WTC11 (cell line): ENCODE measurements at regions not wholly inside any gene's neighbourhood (a gene's known extent, or its start where the extent isn't known, plus 50 kb on each side); places are given as distances from the start of the nearest gene placed in this dataset.
A peak's percentile ranks its signal among the peaks of the same experiment; 100 is the strongest.

ENCODE experiments used
- ATAC-seq: fragments of 200-7000 bp; cut with Tn5 transposase; 2 replicates; pipeline ENCODE4 v1.10.0; 2021; ENCODE audit warnings: mild to moderate bottlenecking, moderate library complexity
- CTCF ChIA-PET: fragments of 300-600 bp; sonication (Branson Sonifier 250); formaldehyde crosslinking; loops from one replicate; lab custom pipeline; 2021; ENCODE audit warnings: antibody characterized with exemption; lab: Charles Lee
- POLR2A ChIA-PET: fragments of 350-600 bp; sonication (Branson Sonifier 250); formaldehyde crosslinking; loops from one replicate; lab custom pipeline; 2021; ENCODE audit warnings: antibody characterized with exemption; lab: Charles Lee
- DNase-seq: peaks from one replicate; pipeline ENCODE4 v3.0.0; 2021; ENCODE audit warnings: low spot score
- H3K27ac Mint-ChIP-seq: 2 replicates; pipeline ENCODE4 v1.8.0; 2021; ENCODE audit warnings: mixed read lengths
- H3K27me3 Mint-ChIP-seq: 2 replicates; pipeline ENCODE4 v1.8.0; 2021; ENCODE audit warnings: low read depth, mild to moderate bottlenecking, moderate library complexity, mixed read lengths
- H3K36me3 Mint-ChIP-seq: 2 replicates; pipeline ENCODE4 v1.8.0; 2021; ENCODE audit warnings: mixed read lengths
- H3K4me1 Mint-ChIP-seq: 2 replicates; pipeline ENCODE4 v1.8.0; 2022; ENCODE audit warnings: mixed read lengths
- H3K4me3 Mint-ChIP-seq: 2 replicates; pipeline ENCODE4 v1.8.0; 2021; ENCODE audit warnings: mild to moderate bottlenecking, moderate library complexity, mixed read lengths
- H3K9me3 Mint-ChIP-seq: 2 replicates; pipeline ENCODE4 v1.8.0; 2021; ENCODE audit warnings: mixed read lengths
- AR ChIP-seq: fragments of 250-450 bp; sonication (Bioruptor Pico); IDR thresholded peaks from 2 replicates; pipeline ENCODE4 v1.9.0; 2021; ENCODE audit warnings: mild to moderate bottlenecking
- ATF1 ChIP-seq: sonication (generic); formaldehyde crosslinking; IDR thresholded peaks from 2 replicates; pipeline ENCODE4 v1.8.1; 2023; ENCODE audit warnings: mild to moderate bottlenecking, moderate library complexity, missing genetic modification reagents
- ATF2 ChIP-seq: sonication (generic); formaldehyde crosslinking; IDR thresholded peaks from 2 replicates; pipeline ENCODE4 v1.8.1; 2022; ENCODE audit warnings: low read depth, missing genetic modification reagents, borderline replicate concordance
- CREM ChIP-seq: sonication (generic); formaldehyde crosslinking; IDR thresholded peaks from 2 replicates; pipeline ENCODE4 v1.8.1; 2022; ENCODE audit warnings: mild to moderate bottlenecking, missing genetic modification reagents, moderate library complexity
- E2F5 ChIP-seq: sonication (generic); formaldehyde crosslinking; IDR thresholded peaks from 2 replicates; pipeline ENCODE4 v1.8.1; 2022; ENCODE audit warnings: mild to moderate bottlenecking, moderate library complexity, missing genetic modification reagents
- ETV6 ChIP-seq: sonication (generic); formaldehyde crosslinking; IDR thresholded peaks from 2 replicates; pipeline ENCODE4 v1.8.1; 2022; ENCODE audit warnings: mild to moderate bottlenecking, missing genetic modification reagents
- GTF2I ChIP-seq: fragments of 250-450 bp; sonication (Bioruptor Pico); conservative IDR thresholded peaks from 2 replicates; pipeline ENCODE4 v1.4.0; 2021; ENCODE audit warnings: mild to moderate bottlenecking
- HMGA2 ChIP-seq: fragments of 250-450 bp; sonication (Bioruptor Pico); IDR thresholded peaks from 2 replicates; pipeline ENCODE4 v1.4.0; 2021; ENCODE audit warnings: mild to moderate bottlenecking, moderate library complexity
- JAZF1 ChIP-seq: fragments of 250-450 bp; sonication (Bioruptor Pico); IDR thresholded peaks from 2 replicates; pipeline ENCODE4 v1.9.0; 2021; ENCODE audit warnings: moderate library complexity, mild to moderate bottlenecking, inconsistent platforms
- JUN ChIP-seq: sonication (generic); formaldehyde crosslinking; IDR thresholded peaks from 2 replicates; pipeline ENCODE4 v1.8.0; 2023; ENCODE audit warnings: mild to moderate bottlenecking, missing genetic modification reagents
- KAT7 ChIP-seq: sonication (generic); formaldehyde crosslinking; IDR thresholded peaks from 2 replicates; pipeline ENCODE4 v1.8.1; 2023; ENCODE audit warnings: missing genetic modification reagents, mild to moderate bottlenecking, borderline replicate concordance
- MAX ChIP-seq: sonication (generic); formaldehyde crosslinking; IDR thresholded peaks from 2 replicates; pipeline ENCODE4 v1.8.0; 2022; ENCODE audit warnings: mild to moderate bottlenecking, missing genetic modification reagents
- MLX ChIP-seq: sonication (generic); formaldehyde crosslinking; IDR thresholded peaks from 2 replicates; pipeline ENCODE4 v1.8.1; 2023; ENCODE audit warnings: mild to moderate bottlenecking, missing genetic modification reagents, moderate library complexity
- MYBL2 ChIP-seq: sonication (generic); formaldehyde crosslinking; IDR thresholded peaks from 2 replicates; pipeline ENCODE4 v1.8.1; 2023; ENCODE audit warnings: mild to moderate bottlenecking, moderate library complexity, missing genetic modification reagents
- NR1H2 ChIP-seq: sonication (generic); formaldehyde crosslinking; IDR thresholded peaks from 2 replicates; pipeline ENCODE4 v1.9.0; 2021; ENCODE audit warnings: mild to moderate bottlenecking, moderate library complexity, missing genetic modification reagents
- ZMAT4 ChIP-seq: fragments of 250-450 bp; sonication (Bioruptor Pico); IDR thresholded peaks from 2 replicates; pipeline ENCODE4 v1.9.0; 2021; ENCODE audit warnings: mild to moderate bottlenecking
- ZNF396 ChIP-seq: fragments of 250-450 bp; sonication (Bioruptor Pico); IDR thresholded peaks from 2 replicates; pipeline ENCODE4 v1.8.0; 2021; ENCODE audit warnings: mild to moderate bottlenecking, moderate library complexity, borderline replicate concordance
- ZNF416 ChIP-seq: fragments of 250-450 bp; sonication (Bioruptor Pico); IDR thresholded peaks from 2 replicates; pipeline ENCODE4 v1.9.0; 2021; ENCODE audit warnings: mild to moderate bottlenecking, inconsistent platforms
- ZNF423 ChIP-seq: fragments of 250-450 bp; sonication (Bioruptor Pico); IDR thresholded peaks from 2 replicates; pipeline ENCODE4 v2.1.2; 2022; ENCODE audit warnings: mild to moderate bottlenecking, moderate library complexity

- Mint-ChIP-seq H3K36me3 (peaks cover 16% of the 10 kb centered on the region), H3K27me3 (peaks cover 11% of the 10 kb centered on the region), H3K4me1 (peaks cover 11% of the 10 kb centered on the region), H3K4me3 (no peak overlapping the region), H3K9me3 (peaks cover 36% of the 10 kb centered on the region), H3K27ac (no peak overlapping the region)
- ChIA-PET POLR2A (no interaction called here), CTCF (no interaction called here)
- no peak for TF ChIP-seq CREM
- no peak for TF ChIP-seq AR (CRISPR knock-in tag)
- TF ChIP-seq ETV6 (CRISPR knock-in tag): no peak
- TF ChIP-seq ZNF423 (CRISPR knock-in tag): peak; percentile 79
- no peak for TF ChIP-seq ZNF416 (CRISPR knock-in tag)
- TF ChIP-seq HMGA2 (CRISPR knock-in tag): no peak
- no peak for TF ChIP-seq MYBL2 (CRISPR knock-in tag)
- TF ChIP-seq MAX (CRISPR knock-in tag): no peak
- DNase-seq (peak; percentile 53), ATAC-seq (peak; percentile 78)
These were observed 248.0 kb upstream of the DIO3 start for GRCh38 chr14:101313268-101313667.

- POLR2A ChIA-PET: no interaction called here
- ATAC-seq: no peak
- Mint-ChIP-seq H3K27me3 (peaks cover 11% of the 10 kb centered on the region), H3K36me3 (peaks cover 16% of the 10 kb centered on the region), H3K4me3 (no peak overlapping the region), H3K4me1 (peaks cover 4% of the 10 kb centered on the region), H3K9me3 (peaks cover 25% of the 10 kb centered on the region), H3K27ac (no peak overlapping the region)
- no peak for TF ChIP-seq ZMAT4 (CRISPR knock-in tag)
- no peak for TF ChIP-seq MLX (CRISPR knock-in tag)
- no peak for TF ChIP-seq E2F5
- TF ChIP-seq ATF2 (CRISPR knock-in tag): no peak
- TF ChIP-seq NR1H2 (CRISPR knock-in tag): no peak
- no peak for TF ChIP-seq GTF2I (CRISPR knock-in tag)
- TF ChIP-seq ATF1 (CRISPR knock-in tag): no peak
- no peak for TF ChIP-seq JUN (CRISPR knock-in tag)
- no peak for TF ChIP-seq JAZF1
- no peak for TF ChIP-seq KAT7 (CRISPR knock-in tag)
- no peak for TF ChIP-seq ZNF396 (CRISPR knock-in tag)
- no peak for DNase-seq
- CTCF ChIA-PET: no interaction called here
These were observed 245.4 kb upstream of the DIO3 start for GRCh38 chr14:101315802-101316296.
